Neural cell (in vitro differentiated cells): ENCODE measurements at regions not wholly inside any gene's neighbourhood (a gene's known extent, or its start where the extent isn't known, plus 50 kb on each side); places are given as distances from the start of the nearest gene placed in this dataset.

Experiments used
- H2AFZ ChIP-seq: fragments of 200-600, 300-800 bp; sonication (generic), shearing (Covaris generic); 2 replicates; pipeline ENCODE4 v1.6.0; 2014; ENCODE audit warnings: low read depth, mild to moderate bottlenecking, antibody characterized with exemption, low read length, moderate library complexity
- H3F3A ChIP-seq: fragments of 200-600 bp; shearing (Covaris generic); 2 replicates; pipeline ENCODE4 v1.6.1; 2016; ENCODE audit warnings: mild to moderate bottlenecking, moderate library complexity, mixed read lengths, antibody characterized with exemption, low read length; ENCODE audit not compliant: insufficient read depth, poor library complexity, severe bottlenecking
- H3K27ac ChIP-seq: fragments of 200-600, 300-800 bp; sonication (generic), shearing (Covaris generic); 2 replicates; pipeline ENCODE4 v1.5.1; 2014; ENCODE audit warnings: mild to moderate bottlenecking, low read length, moderate library complexity
- H3K27me3 ChIP-seq: fragments of 300-800, 200-600 bp; sonication (generic), shearing (Covaris generic); 2 replicates; pipeline ENCODE4 v1.6.0; 2014; ENCODE audit warnings: mild to moderate bottlenecking, low read depth, low read length, moderate library complexity; ENCODE audit not compliant: insufficient read depth
- H3K36me3 ChIP-seq: fragments of 300-800, 200-600 bp; sonication (generic), shearing (Covaris generic); 2 replicates; pipeline ENCODE4 v1.5.1; 2014; ENCODE audit warnings: mild to moderate bottlenecking, antibody characterized with exemption, low read length, moderate library complexity; ENCODE audit not compliant: insufficient read depth
- H3K4me2 ChIP-seq: fragments of 300-800, 200-600 bp; sonication (generic), shearing (Covaris generic); 2 replicates; pipeline ENCODE4 v1.6.0; 2014; ENCODE audit warnings: mild to moderate bottlenecking, low read length
- H3K4me3 ChIP-seq: fragments of 300-800, 200-600 bp; sonication (generic), shearing (Covaris generic); 2 replicates; pipeline ENCODE4 v1.5.1; 2014; ENCODE audit warnings: mild to moderate bottlenecking, low read length, moderate library complexity
- H3K79me2 ChIP-seq: fragments of 200-600 bp; shearing (Covaris generic); replicated peaks from 2 replicates; pipeline ENCODE4 v1.6.0; 2014; ENCODE audit warnings: mild to moderate bottlenecking, low read length, moderate library complexity; ENCODE audit not compliant: insufficient read depth
- H3K9ac ChIP-seq: fragments of 300-800, 200-600 bp; sonication (generic), shearing (Covaris generic); 2 replicates; pipeline ENCODE4 v1.6.1; 2016; ENCODE audit warnings: mild to moderate bottlenecking, low read length, mixed read lengths
- H3K9me2 ChIP-seq: fragments of 200-600 bp; shearing (Covaris generic); 2 replicates; pipeline ENCODE4 v1.6.1; 2016; ENCODE audit warnings: mild to moderate bottlenecking, low read length, mixed read lengths; ENCODE audit not compliant: insufficient read depth
- H3K9me3 ChIP-seq: fragments of 200-600, 300-800 bp; sonication (generic), shearing (Covaris generic); 2 replicates; pipeline ENCODE4 v1.6.1; 2016; ENCODE audit warnings: mild to moderate bottlenecking, mixed run types, low read length, moderate library complexity, mixed read lengths
- H4K20me1 ChIP-seq: fragments of 200-600 bp; shearing (Covaris generic); 2 replicates; pipeline ENCODE4 v1.6.1; 2016; ENCODE audit warnings: mild to moderate bottlenecking, mixed run types; ENCODE audit not compliant: insufficient read depth
- CTCF ChIP-seq: fragments of 450-650 bp; IDR thresholded peaks from 2 replicates; pipeline ENCODE4 v1.5.1; 2014; ENCODE audit warnings: antibody characterized with exemption, mild to moderate bottlenecking, moderate library complexity; ENCODE audit not compliant: poor library complexity, severe bottlenecking
- EP300 ChIP-seq: fragments of 450-650 bp; conservative IDR thresholded peaks from 2 replicates; pipeline ENCODE4 v1.6.1; 2014; ENCODE audit warnings: antibody characterized with exemption, mild to moderate bottlenecking, moderate library complexity; ENCODE audit not compliant: poor library complexity, severe bottlenecking
- EZH2 ChIP-seq: fragments of 200-600, 300-800 bp; shearing (Covaris generic), sonication (generic); IDR thresholded peaks from 2 replicates; pipeline ENCODE4 v1.6.1; 2014; ENCODE audit warnings: antibody characterized with exemption, low read length, borderline replicate concordance, mild to moderate bottlenecking; ENCODE audit not compliant: insufficient read depth, poor library complexity, severe bottlenecking
- MXI1 ChIP-seq: fragments of 450-650 bp; conservative IDR thresholded peaks from 2 replicates; pipeline ENCODE4 v1.6.1; 2014; ENCODE audit warnings: antibody characterized with exemption, mild to moderate bottlenecking; ENCODE audit not compliant: poor library complexity, severe bottlenecking
- POLR2AphosphoS5 ChIP-seq: IDR thresholded peaks from 2 replicates; pipeline ENCODE4 v1.6.1; 2012
- RAD21 ChIP-seq: fragments of 450-650 bp; conservative IDR thresholded peaks from 2 replicates; pipeline ENCODE4 v1.6.1; 2014; ENCODE audit warnings: antibody characterized with exemption, mild to moderate bottlenecking, moderate library complexity
- REST ChIP-seq: IDR thresholded peaks from 2 replicates; pipeline ENCODE4 v1.6.1; 2012; ENCODE audit warnings: borderline replicate concordance
- SMC3 ChIP-seq: fragments of 450-650 bp; conservative IDR thresholded peaks from 2 replicates; pipeline ENCODE4 v1.6.1; 2014; ENCODE audit warnings: antibody characterized with exemption, mild to moderate bottlenecking, moderate library complexity; ENCODE audit not compliant: poor library complexity
- TAF1 ChIP-seq: IDR thresholded peaks from 2 replicates; pipeline ENCODE4 v1.6.1; 2012; ENCODE audit warnings: low read depth

- no peaks in the 10 kb centered on the region for H3K9me3 ChIP-seq
- TF ChIP-seq TAF1 (no peak), POLR2AphosphoS5 (no peak), REST (no peak), MXI1 (no peak), EZH2 (no peak), SMC3 (no peak), EP300 (no peak), RAD21 (no peak), CTCF (no peak)
- H2AFZ ChIP-seq: no peak overlapping the region
- no peaks in the 10 kb centered on the region for H3F3A ChIP-seq
- H3K4me2 ChIP-seq: no peak overlapping the region
- H3K79me2 ChIP-seq: no peaks in the 10 kb centered on the region
- no peak overlapping the region for H3K27ac ChIP-seq
- H3K9ac ChIP-seq: no peak overlapping the region
- no peaks in the 10 kb centered on the region for H3K9me2 ChIP-seq
- no peaks in the 10 kb centered on the region for H3K36me3 ChIP-seq
- H3K27me3 ChIP-seq: no peaks in the 10 kb centered on the region
- no peak overlapping the region for H3K4me3 ChIP-seq
- no peaks in the 10 kb centered on the region for H4K20me1 ChIP-seq
These were observed 771.2 kb downstream of the SLITRK6 start for GRCh38 chr13:85028035-85028434.

GRCh38 chr13:85019121-85019520 lies 780.1 kb downstream of the SLITRK6 start:
- no peak overlapping the region for H3K4me2 ChIP-seq
- H3K9me2 ChIP-seq: no peaks in the 10 kb centered on the region
- H3K9ac ChIP-seq: no peak overlapping the region
- H3K4me3 ChIP-seq: no peak overlapping the region
- H4K20me1 ChIP-seq: no peaks in the 10 kb centered on the region
- no peaks in the 10 kb centered on the region for H3K79me2 ChIP-seq
- no peaks in the 10 kb centered on the region for H3F3A ChIP-seq
- no peaks in the 10 kb centered on the region for H3K36me3 ChIP-seq
- no peak overlapping the region for H3K27ac ChIP-seq
- TF ChIP-seq MXI1 (no peak), EP300 (no peak), EZH2 (no peak), REST (no peak), SMC3 (no peak), RAD21 (no peak), CTCF (no peak)
- H3K9me3 ChIP-seq: no peaks in the 10 kb centered on the region
- H3K27me3 ChIP-seq: no peaks in the 10 kb centered on the region
- no peak overlapping the region for H2AFZ ChIP-seq
